H1 (cell line): ENCODE measurements at regions not wholly inside any gene's neighbourhood (a gene's known extent, or its start where the extent isn't known, plus 50 kb on each side); places are given as distances from the start of the nearest gene placed in this dataset.

Source experiments
- CTCF ChIA-PET: fragments of 300-600 bp; sonication (Branson Sonifier 250); formaldehyde crosslinking; loops from one replicate; lab custom pipeline; 2021; ENCODE audit not compliant: partially characterized antibody; lab: Charles Lee
- POLR2A ChIA-PET: fragments of 300-600 bp; sonication (Branson Sonifier 250); formaldehyde crosslinking; loops from one replicate; lab custom pipeline; 2021; ENCODE audit warnings: inconsistent platforms; ENCODE audit not compliant: partially characterized antibody; lab: Charles Lee
- DNase-seq, 2 experiments: peaks; one replicate each; pipeline versions ENCODE4 v3.0.0 to v3.0.0-alpha.2; 2010 to 2022; ENCODE audit warnings: low spot score in 2 of 2, low read depth in 1 of 2, mixed read lengths in 1 of 2
- FAIRE-seq: peaks from 2 replicates; lab custom pipeline; 2011; peaks lifted over from hg19 to GRCh38; lab: Jason Lieb, UNC
- H2AFZ ChIP-seq: 2 replicates; pipeline ENCODE4 v1.8.1; 2012; ENCODE audit warnings: low read length, inconsistent platforms
- H2AK5ac ChIP-seq: 2 replicates; pipeline ENCODE4 v1.6.1; 2013; ENCODE audit warnings: low read depth, low read length
- H2BK120ac ChIP-seq: replicated peaks from 2 replicates; pipeline ENCODE3; 2013; ENCODE audit warnings: low read depth, low read length, inconsistent platforms
- H2BK12ac ChIP-seq: 2 replicates; pipeline ENCODE4 v1.6.1; 2013; ENCODE audit warnings: low read depth, low read length
- H2BK15ac ChIP-seq: 2 replicates; pipeline ENCODE4 v1.6.1; 2013; ENCODE audit warnings: low read length
- H2BK20ac ChIP-seq: 2 replicates; pipeline ENCODE4 v1.6.1; 2013; ENCODE audit warnings: low read length
- H2BK5ac ChIP-seq: 2 replicates; pipeline ENCODE4 v1.6.1; 2013; ENCODE audit warnings: low read depth, low read length
- H3K14ac ChIP-seq: 2 replicates; pipeline ENCODE4 v1.6.1; 2013; ENCODE audit warnings: inconsistent platforms; ENCODE audit not compliant: insufficient read length
- H3K18ac ChIP-seq: 2 replicates; pipeline ENCODE4 v1.6.1; 2013; ENCODE audit warnings: low read length; ENCODE audit errors: extremely low read depth
- H3K23ac ChIP-seq: 2 replicates; pipeline ENCODE4 v1.6.1; 2013; ENCODE audit warnings: inconsistent platforms; ENCODE audit not compliant: insufficient read length
- H3K23me2 ChIP-seq: 2 replicates; pipeline ENCODE4 v1.6.1; 2013; ENCODE audit warnings: low read depth, low read length
- H3K27ac ChIP-seq: 2 replicates; pipeline ENCODE4 v1.6.1; 2011; ENCODE audit warnings: low read depth, low read length, inconsistent platforms
- H3K27me3 ChIP-seq, 4 experiments: replicated peaks in 1 of 4; 1 replicate in 1 of 4; 2 replicates in 3 of 4; pipeline versions ENCODE4 v1.6.1 to v1.8.1; 2011 to 2013; ENCODE audit warnings: low read length in 3 of 4, mild to moderate bottlenecking in 3 of 4, inconsistent platforms in 2 of 4, mixed read lengths in 2 of 4, moderate library complexity in 1 of 4; ENCODE audit not compliant: control insufficient read depth in 3 of 4, insufficient read depth in 3 of 4; ENCODE audit errors: extremely low read depth in 1 of 4
- H3K36me3 ChIP-seq, 4 experiments: 2 replicates each; pipeline versions ENCODE4 v1.6.1 to v1.8.1; 2011 to 2013; ENCODE audit warnings: mild to moderate bottlenecking in 4 of 4, low read length in 3 of 4, moderate library complexity in 2 of 4, control low read depth in 1 of 4, inconsistent platforms in 1 of 4; ENCODE audit not compliant: insufficient read depth in 4 of 4, control insufficient read depth in 2 of 4
- H3K4ac ChIP-seq: replicated peaks from 2 replicates; pipeline ENCODE3; 2013; ENCODE audit warnings: low read length, low read depth, mixed read lengths, inconsistent platforms; ENCODE audit not compliant: insufficient read length
- H3K4me1 ChIP-seq, 4 experiments: replicated peaks in 1 of 4; 1 replicate in 1 of 4; 2 replicates in 3 of 4; pipeline versions ENCODE4 v1.6.1 to v1.8.1; 2011 to 2013; ENCODE audit warnings: low read length in 3 of 4, inconsistent platforms in 2 of 4, mixed read lengths in 1 of 4; ENCODE audit not compliant: insufficient read depth in 4 of 4, control insufficient read depth in 3 of 4
- H3K4me2 ChIP-seq, 2 experiments: 2 replicates each; pipeline versions ENCODE4 v1.6.1 to v1.8.1; 2011 to 2013; ENCODE audit warnings: low read depth in 2 of 2, low read length in 2 of 2, control low read depth in 1 of 2, inconsistent platforms in 1 of 2, mild to moderate bottlenecking in 1 of 2; ENCODE audit not compliant: insufficient read depth in 1 of 2
- H3K4me3 ChIP-seq, 4 experiments: fragments of 200-600, 300-600 bp in 1 of 4; sonication (generic), shearing (Covaris generic), sonication (Bioruptor Twin) in 1 of 4; 2 replicates each; pipeline versions ENCODE4 v1.5.1 to v1.8.1; 2011 to 2016; ENCODE audit warnings: low read length in 4 of 4, low read depth in 3 of 4, control low read depth in 2 of 4, inconsistent platforms in 2 of 4, mild to moderate bottlenecking in 2 of 4, mixed read lengths in 1 of 4, moderate library complexity in 1 of 4; ENCODE audit not compliant: insufficient read depth in 2 of 4; ENCODE audit errors: extremely low read depth in 1 of 4
- H3K56ac ChIP-seq: replicated peaks from 2 replicates; pipeline ENCODE3; 2013; ENCODE audit warnings: low read depth, mild to moderate bottlenecking, mixed read lengths, low read length, inconsistent platforms; ENCODE audit not compliant: insufficient read length
- H3K79me1 ChIP-seq: 2 replicates; pipeline ENCODE4 v1.6.1; 2013; ENCODE audit warnings: low read depth, low read length, control low read depth
- H3K79me2 ChIP-seq, 2 experiments: 2 replicates each; pipeline versions ENCODE4 v1.6.1 to v1.8.1; 2012 to 2013; ENCODE audit warnings: low read length in 2 of 2, mild to moderate bottlenecking in 2 of 2, inconsistent platforms in 1 of 2; ENCODE audit not compliant: insufficient read depth in 2 of 2, control insufficient read depth in 1 of 2
- H3K9ac ChIP-seq, 4 experiments: replicated peaks in 1 of 4; 1 replicate in 1 of 4; 2 replicates in 3 of 4; pipeline versions ENCODE4 v1.6.1 to v1.8.1; 2011 to 2013; ENCODE audit warnings: low read depth in 3 of 4, low read length in 3 of 4, control low read depth in 2 of 4, mild to moderate bottlenecking in 2 of 4, moderate library complexity in 2 of 4, inconsistent platforms in 1 of 4; ENCODE audit errors: extremely low read depth in 1 of 4
- H3K9me3 ChIP-seq, 2 experiments: 2 replicates each; pipeline versions ENCODE4 v1.6.1 to v1.8.1; 2012 to 2013; ENCODE audit warnings: mild to moderate bottlenecking in 2 of 2, moderate library complexity in 2 of 2, control low read depth in 1 of 2, inconsistent platforms in 1 of 2, low read depth in 1 of 2, low read length in 1 of 2, mixed read lengths in 1 of 2; ENCODE audit not compliant: insufficient read depth in 2 of 2
- H4K20me1 ChIP-seq, 2 experiments: replicated peaks in 1 of 2; 2 replicates each; pipeline versions ENCODE3 to v1.8.1; 2011 to 2013; ENCODE audit warnings: inconsistent platforms in 2 of 2, low read length in 2 of 2, mild to moderate bottlenecking in 1 of 2; ENCODE audit not compliant: insufficient read depth in 2 of 2, control insufficient read depth in 1 of 2
- H4K5ac ChIP-seq: 2 replicates; pipeline ENCODE4 v1.6.1; 2013; ENCODE audit warnings: low read length, low read depth, mixed read lengths, inconsistent platforms; ENCODE audit not compliant: insufficient read length
- H4K8ac ChIP-seq: 2 replicates; pipeline ENCODE4 v1.8.0; 2013; ENCODE audit warnings: mild to moderate bottlenecking, moderate library complexity, low read length, inconsistent platforms; ENCODE audit not compliant: insufficient read depth; ENCODE audit errors: extremely low read depth
- H4K91ac ChIP-seq: replicated peaks from 2 replicates; pipeline ENCODE3; 2013; ENCODE audit warnings: low read length, mixed read lengths, inconsistent platforms; ENCODE audit not compliant: insufficient read length
- ATF2 ChIP-seq: IDR thresholded peaks from 2 replicates; pipeline ENCODE4 v1.6.1; 2012; ENCODE audit warnings: low read length, inconsistent platforms
- BACH1 ChIP-seq: IDR thresholded peaks from 2 replicates; pipeline ENCODE4 v1.6.1; 2012; ENCODE audit warnings: low read length, improper control_type of control experiment
- CBX8 ChIP-seq: fragments of 300-800, 300-1000 bp; sonication (generic); IDR thresholded peaks from 2 replicates; pipeline ENCODE4 v1.7.1; 2016; ENCODE audit warnings: low read depth, low read length, borderline replicate concordance
- CHD2 ChIP-seq: IDR thresholded peaks from 2 replicates; pipeline ENCODE4 v1.6.1; 2012; ENCODE audit warnings: low read length, improper control_type of control experiment
- FOSL1 ChIP-seq: IDR thresholded peaks from 2 replicates; pipeline ENCODE4 v1.6.1; 2011; ENCODE audit warnings: mild to moderate bottlenecking, low read depth, low read length, moderate library complexity; ENCODE audit not compliant: insufficient read depth
- JUND ChIP-seq: IDR thresholded peaks from 2 replicates; pipeline ENCODE4 v1.6.1; 2011; ENCODE audit warnings: mild to moderate bottlenecking, improper control_type of control experiment, low read length
- KDM1A ChIP-seq: fragments of 200-600, 300-600 bp; sonication (generic); IDR thresholded peaks from 2 replicates; pipeline ENCODE4 v1.7.1; 2016; ENCODE audit warnings: mild to moderate bottlenecking, low read length, borderline replicate concordance
- RFX5 ChIP-seq: IDR thresholded peaks from 2 replicates; pipeline ENCODE4 v1.6.1; 2011; ENCODE audit warnings: low read depth, low read length, improper control_type of control experiment, borderline replicate concordance
- SAP30 ChIP-seq: fragments of 300-600 bp; sonication (generic); IDR thresholded peaks from 2 replicates; pipeline ENCODE4 v1.7.1; 2012; ENCODE audit warnings: low read length, moderate library complexity, mild to moderate bottlenecking, inconsistent platforms; ENCODE audit not compliant: insufficient read depth, insufficient replicate concordance
- SIN3A ChIP-seq, 2 experiments: IDR thresholded peaks in 1 of 2; conservative IDR thresholded peaks in 1 of 2; 2 replicates each; pipeline ENCODE4 v1.6.1; 2011 to 2012; ENCODE audit warnings: low read length in 2 of 2, improper control_type of control experiment in 1 of 2, low read depth in 1 of 2, mild to moderate bottlenecking in 1 of 2
- SRF ChIP-seq: IDR thresholded peaks from 2 replicates; pipeline ENCODE4 v1.6.1; 2011; ENCODE audit warnings: mild to moderate bottlenecking, low read depth, low read length, moderate library complexity
- TCF12 ChIP-seq: IDR thresholded peaks from 2 replicates; pipeline ENCODE4 v1.6.1; 2011; ENCODE audit warnings: low read depth, mild to moderate bottlenecking, low read length
- YY1 ChIP-seq: IDR thresholded peaks from 2 replicates; pipeline ENCODE4 v1.6.1; 2011; ENCODE audit warnings: low read depth, mild to moderate bottlenecking, low read length
- WGBS, 2 experiments: shearing (Covaris generic) in 1 of 2; methylation state at CpG; one replicate each; pipeline versions ENCODE4 v1.1.6 to v1.1.7; 2013 to 2015; ENCODE audit warnings: low lambda C conversion rate in 2 of 2, mixed read lengths in 2 of 2, inconsistent platforms in 1 of 2, low coverage in 1 of 2, missing lambda C conversion rate in 1 of 2; ENCODE audit not compliant: insufficient replicate concordance in 2 of 2, insufficient coverage in 1 of 2, insufficient read length in 1 of 2; ENCODE audit errors: extremely low coverage in 1 of 2, missing lambda C conversion rate in 1 of 2; 5-methylcytosine and 5-hydroxymethylcytosine counted together

- Histone ChIP-seq H2AK5ac (no peak overlapping the region), H3K4me2 (no peak overlapping the region), H3K27me3 (no peaks in the 10 kb centered on the region; a peak in 1 of 7 replicates), H3K9me3 (peaks cover 8 to 13% of the 10 kb centered on the region in 2 experiments), H2BK15ac (no peak overlapping the region), H3K79me2 (no peaks in the 10 kb centered on the region), H3K4ac (no peak overlapping the region), H3K23me2 (no peaks in the 10 kb centered on the region), H4K91ac (no peak overlapping the region), H3K4me1 (no peaks in the 10 kb centered on the region), H4K5ac (no peak overlapping the region), H3K18ac (no peak overlapping the region), H2BK20ac (no peak overlapping the region), H3K9ac (no peak overlapping the region), H3K79me1 (no peaks in the 10 kb centered on the region), H4K8ac (no peak overlapping the region), H3K4me3 (no peak overlapping the region), H3K56ac (no peak overlapping the region), H3K36me3 (no peaks in the 10 kb centered on the region; a peak in 1 of 8 replicates), H2BK12ac (no peak overlapping the region), H3K23ac (no peak overlapping the region), H2AFZ (no peak overlapping the region), H4K20me1 (no peaks in the 10 kb centered on the region), H3K27ac (no peak overlapping the region), H2BK5ac (no peak overlapping the region), H2BK120ac (no peak overlapping the region), H3K14ac (no peak overlapping the region)
- WGBS, 2 experiments: 100% methylated on average over 1 of the region's 1 CpG; no CpG with 5 or more reads in 1 of the 2 experiments
- FAIRE-seq: no peak
- DNase-seq: no peak
- ChIA-PET CTCF (interaction anchor here (0.7 kb wide), 1 partner anchor 12 kb away, joined by 3 read pairs; no protein-coding TSS in a partner anchor), POLR2A (no interaction called here)
- TF ChIP-seq KDM1A (no peak), CHD2 (no peak), YY1 (no peak), TCF12 (no peak), SIN3A (conservative IDR thresholded peaks at IDR 0.05 in 1 of 2, IDR thresholded peaks at IDR 0.05 in 1 of 2; ENCODE audit: low read depth in 1 of 2, low read length in 2 of 2) (no peak), JUND (no peak), SAP30 (no peak), FOSL1 (no peak), BACH1 (no peak), ATF2 (no peak), CBX8 (no peak), SRF (no peak), RFX5 (no peak)
These were observed 842.5 kb downstream of the FLRT2 start for GRCh38 chr14:86372402-86372801.
